ENCODE measurements at regions not wholly inside any gene's neighbourhood (a gene's known extent, or its start where the extent isn't known, plus 50 kb on each side); places are given as distances from the start of the nearest gene placed in this dataset.
"Not testable (repeated sequence)": the region's sequence is repeated elsewhere in the genome, so short reads cannot be mapped to it uniquely, and the experiment has no call there.

GRCh38 chr5:82532075-82532474 is 253.9 kb upstream of the RPS23 start:
- TF ChIP-seq NR3C1, CTCF (IDR thresholded peaks at IDR 0.05): not testable (repeated sequence)
